HL-60 (cell line): ENCODE measurements at regions not wholly inside any gene's neighbourhood (a gene's known extent, or its start where the extent isn't known, plus 50 kb on each side); places are given as distances from the start of the nearest gene placed in this dataset.

ENCODE experiments used
- POLR2AphosphoS5 ChIP-seq: IDR thresholded peaks from 2 replicates; pipeline ENCODE4 v1.6.1; 2012; ENCODE audit warnings: low read depth
- SPI1 ChIP-seq: IDR thresholded peaks from 2 replicates; pipeline ENCODE4 v1.6.1; 2012; ENCODE audit warnings: low read depth, mild to moderate bottlenecking, borderline replicate concordance
- TF ChIP-seq, protein P1 (sequence below): IDR thresholded peaks from one replicate; pipeline ENCODE4 v1.5.1; 2011; ENCODE audit warnings: low read length, control low read depth, inconsistent platforms; ENCODE audit not compliant: insufficient read depth
- TF ChIP-seq, protein P2 (sequence below): IDR thresholded peaks from 2 replicates; pipeline ENCODE4 v1.6.1; 2012; ENCODE audit warnings: low read depth; ENCODE audit not compliant: insufficient replicate concordance

DNA sequence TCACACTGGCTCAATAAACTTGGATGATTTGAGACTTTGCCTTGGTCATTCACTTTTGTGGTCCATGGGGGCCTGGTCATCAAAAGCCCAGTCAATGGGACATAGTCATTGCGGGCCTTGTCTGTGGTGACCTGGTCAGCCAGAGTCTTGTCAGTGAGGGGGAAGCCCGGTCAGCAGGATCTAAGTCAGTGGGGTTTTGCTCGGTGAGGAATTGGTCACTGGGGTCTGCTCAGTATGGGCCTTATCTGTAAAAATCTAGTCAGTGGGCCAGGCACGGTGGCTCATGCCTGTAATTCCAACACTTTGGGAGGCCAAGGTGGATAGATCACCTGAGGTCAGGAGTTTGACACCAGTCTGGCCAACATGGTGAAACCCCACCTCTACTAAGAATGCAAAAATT is 63.7 kb upstream of the TPM4 start:
- TF ChIP-seq, protein P1, sequence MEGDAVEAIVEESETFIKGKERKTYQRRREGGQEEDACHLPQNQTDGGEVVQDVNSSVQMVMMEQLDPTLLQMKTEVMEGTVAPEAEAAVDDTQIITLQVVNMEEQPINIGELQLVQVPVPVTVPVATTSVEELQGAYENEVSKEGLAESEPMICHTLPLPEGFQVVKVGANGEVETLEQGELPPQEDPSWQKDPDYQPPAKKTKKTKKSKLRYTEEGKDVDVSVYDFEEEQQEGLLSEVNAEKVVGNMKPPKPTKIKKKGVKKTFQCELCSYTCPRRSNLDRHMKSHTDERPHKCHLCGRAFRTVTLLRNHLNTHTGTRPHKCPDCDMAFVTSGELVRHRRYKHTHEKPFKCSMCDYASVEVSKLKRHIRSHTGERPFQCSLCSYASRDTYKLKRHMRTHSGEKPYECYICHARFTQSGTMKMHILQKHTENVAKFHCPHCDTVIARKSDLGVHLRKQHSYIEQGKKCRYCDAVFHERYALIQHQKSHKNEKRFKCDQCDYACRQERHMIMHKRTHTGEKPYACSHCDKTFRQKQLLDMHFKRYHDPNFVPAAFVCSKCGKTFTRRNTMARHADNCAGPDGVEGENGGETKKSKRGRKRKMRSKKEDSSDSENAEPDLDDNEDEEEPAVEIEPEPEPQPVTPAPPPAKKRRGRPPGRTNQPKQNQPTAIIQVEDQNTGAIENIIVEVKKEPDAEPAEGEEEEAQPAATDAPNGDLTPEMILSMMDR = no peak
- TF ChIP-seq POLR2AphosphoS5 = no peak
- TF ChIP-seq, protein P2, sequence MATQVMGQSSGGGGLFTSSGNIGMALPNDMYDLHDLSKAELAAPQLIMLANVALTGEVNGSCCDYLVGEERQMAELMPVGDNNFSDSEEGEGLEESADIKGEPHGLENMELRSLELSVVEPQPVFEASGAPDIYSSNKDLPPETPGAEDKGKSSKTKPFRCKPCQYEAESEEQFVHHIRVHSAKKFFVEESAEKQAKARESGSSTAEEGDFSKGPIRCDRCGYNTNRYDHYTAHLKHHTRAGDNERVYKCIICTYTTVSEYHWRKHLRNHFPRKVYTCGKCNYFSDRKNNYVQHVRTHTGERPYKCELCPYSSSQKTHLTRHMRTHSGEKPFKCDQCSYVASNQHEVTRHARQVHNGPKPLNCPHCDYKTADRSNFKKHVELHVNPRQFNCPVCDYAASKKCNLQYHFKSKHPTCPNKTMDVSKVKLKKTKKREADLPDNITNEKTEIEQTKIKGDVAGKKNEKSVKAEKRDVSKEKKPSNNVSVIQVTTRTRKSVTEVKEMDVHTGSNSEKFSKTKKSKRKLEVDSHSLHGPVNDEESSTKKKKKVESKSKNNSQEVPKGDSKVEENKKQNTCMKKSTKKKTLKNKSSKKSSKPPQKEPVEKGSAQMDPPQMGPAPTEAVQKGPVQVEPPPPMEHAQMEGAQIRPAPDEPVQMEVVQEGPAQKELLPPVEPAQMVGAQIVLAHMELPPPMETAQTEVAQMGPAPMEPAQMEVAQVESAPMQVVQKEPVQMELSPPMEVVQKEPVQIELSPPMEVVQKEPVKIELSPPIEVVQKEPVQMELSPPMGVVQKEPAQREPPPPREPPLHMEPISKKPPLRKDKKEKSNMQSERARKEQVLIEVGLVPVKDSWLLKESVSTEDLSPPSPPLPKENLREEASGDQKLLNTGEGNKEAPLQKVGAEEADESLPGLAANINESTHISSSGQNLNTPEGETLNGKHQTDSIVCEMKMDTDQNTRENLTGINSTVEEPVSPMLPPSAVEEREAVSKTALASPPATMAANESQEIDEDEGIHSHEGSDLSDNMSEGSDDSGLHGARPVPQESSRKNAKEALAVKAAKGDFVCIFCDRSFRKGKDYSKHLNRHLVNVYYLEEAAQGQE = no peak
- TF ChIP-seq SPI1 = no peak
